SW480 (cell line): ENCODE measurements at regions not wholly inside any gene's neighbourhood (a gene's known extent, or its start where the extent isn't known, plus 50 kb on each side); places are given as distances from the start of the nearest gene placed in this dataset.

Experiments
- DNase-seq: peaks from one replicate; pipeline ENCODE4 v3.0.0-alpha.2; 2016; ENCODE audit warnings: low spot score

- no peak for DNase-seq
Measured at GRCh38 chr18:65146482-65147021, 604.3 kb upstream of the CDH7 start.

- DNase-seq: no peak
Measured at GRCh38 chr18:65145312-65145711, 605.5 kb upstream of the CDH7 start.

- no peak for DNase-seq
Measured at GRCh38 chr18:65133610-65134009, 617.2 kb upstream of the CDH7 start.

GRCh38 chr18:65124633-65125032 is 626.2 kb upstream of the CDH7 start:
- DNase-seq: no peak

GRCh38 chr18:65103864-65104263 is 646.9 kb upstream of the CDH7 start:
- no peak for DNase-seq

- no peak for DNase-seq
Measured at GRCh38 chr18:65093346-65093745, 657.5 kb upstream of the CDH7 start.

GRCh38 chr18:65091744-65092329 is 659.0 kb upstream of the CDH7 start:
- DNase-seq: no peak

- DNase-seq: no peak
Measured at GRCh38 chr18:65082907-65083306, 667.9 kb upstream of the CDH7 start.

GRCh38 chr18:65081786-65082185 is 669.0 kb upstream of the CDH7 start:
- no peak for DNase-seq

GRCh38 chr18:65073060-65073550 is 677.7 kb upstream of the CDH7 start:
- no peak for DNase-seq

- no peak for DNase-seq
Measured at GRCh38 chr18:65057439-65058083, 693.3 kb upstream of the CDH7 start.

- DNase-seq: no peak
Measured at GRCh38 chr18:65056575-65056974, 694.2 kb upstream of the CDH7 start.

GRCh38 chr18:65049586-65049985 is 701.2 kb upstream of the CDH7 start:
- DNase-seq: no peak

GRCh38 chr18:65039578-65039977 is 711.2 kb upstream of the CDH7 start:
- no peak for DNase-seq

GRCh38 chr18:65035701-65036100 is 715.1 kb upstream of the CDH7 start:
- DNase-seq: no peak

- no peak for DNase-seq
Measured at GRCh38 chr18:65025756-65026155, 725.1 kb upstream of the CDH7 start.

GRCh38 chr18:65021021-65021420 is 729.8 kb upstream of the CDH7 start:
- DNase-seq: no peak

GRCh38 chr18:65018184-65018583 is 732.6 kb upstream of the CDH7 start:
- no peak for DNase-seq

- DNase-seq: no peak
Measured at GRCh38 chr18:65017372-65017760, 733.4 kb upstream of the CDH7 start.

- DNase-seq: no peak
Measured at GRCh38 chr18:65016631-65017371, 734.0 kb upstream of the CDH7 start.

- no peak for DNase-seq
Measured at GRCh38 chr18:64994370-64994769, 756.4 kb upstream of the CDH7 start.

- no peak for DNase-seq
Measured at GRCh38 chr18:64993695-64994094, 757.1 kb upstream of the CDH7 start.

- no peak for DNase-seq
Measured at GRCh38 chr18:64992654-64993053, 758.2 kb upstream of the CDH7 start.
